Right lobe of liver (tissue), 4 donors: ENCODE measurements at regions not wholly inside any gene's neighbourhood (a gene's known extent, or its start where the extent isn't known, plus 50 kb on each side); places are given as distances from the start of the nearest gene placed in this dataset.

ENCODE experiments used
- CTCF ChIP-seq, 4 donors: fragments of 200-600 bp in 3 of 4; fragments of 450-650 bp in 1 of 4; IDR thresholded peaks; one replicate each; pipeline versions ENCODE4 v1.5.1 to v1.8.0; 2016 to 2022; ENCODE audit warnings: antibody characterized with exemption in 4 of 4, mild to moderate bottlenecking in 2 of 4
- POLR2A ChIP-seq: fragments of 450-650 bp; IDR thresholded peaks from one replicate; pipeline ENCODE4 v1.6.1; 2017; ENCODE audit warnings: antibody characterized with exemption, mild to moderate bottlenecking
- donor health status: DM: no; HTN: no; CAD: no.
- donor health status: DM: no; HTN: no; CAD: no.
- donor health status: DM: no; HTN: yes; CAD: no.

DNA sequence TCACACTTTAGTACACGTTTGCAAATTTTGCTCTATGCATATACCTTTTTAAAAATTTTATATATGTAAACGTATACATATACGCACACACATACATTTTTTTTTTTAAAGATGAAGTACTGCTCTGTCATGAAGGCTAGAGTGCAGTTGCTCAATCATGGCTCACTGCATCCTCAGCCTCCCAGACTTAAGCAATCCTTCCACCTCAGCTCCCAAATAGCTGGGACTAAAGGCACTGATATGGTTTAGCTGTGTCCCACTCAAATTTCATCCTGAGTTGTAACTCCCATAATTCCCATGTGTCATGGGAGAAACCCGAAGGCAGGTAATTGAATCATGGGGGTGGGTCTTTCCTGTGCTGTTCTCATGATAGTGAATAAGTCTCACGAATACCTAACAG, 220.8 kb upstream of the CAND1 start:
- TF ChIP-seq CTCF (IDR thresholded peaks at IDR 0.05) (no peak), POLR2A (no peak)
